Progenitor cell of endocrine pancreas (in vitro differentiated cells): ENCODE measurements at regions not wholly inside any gene's neighbourhood (a gene's known extent, or its start where the extent isn't known, plus 50 kb on each side); places are given as distances from the start of the nearest gene placed in this dataset.
A peak's percentile ranks its signal among the peaks of the same experiment; 100 is the strongest.

ENCODE experiments used
- DNase-seq: peaks from one replicate; pipeline ENCODE4 v3.0.0; 2021; ENCODE audit warnings: low spot score; ENCODE audit not compliant: unreplicated experiment
- H3K27ac Mint-ChIP-seq: 2 replicates; pipeline ENCODE4 v1.8.0; 2021; ENCODE audit warnings: mild to moderate bottlenecking, moderate library complexity, mixed read lengths
- H3K27me3 Mint-ChIP-seq: 2 replicates; pipeline ENCODE4 v1.8.0; 2021; ENCODE audit warnings: mixed read lengths
- H3K36me3 Mint-ChIP-seq: 2 replicates; pipeline ENCODE4 v1.8.0; 2022; ENCODE audit warnings: mixed read lengths; ENCODE audit not compliant: insufficient read depth
- H3K4me1 Mint-ChIP-seq: 2 replicates; pipeline ENCODE4 v1.8.0; 2021; ENCODE audit warnings: low read depth, mixed read lengths
- H3K4me3 Mint-ChIP-seq: 2 replicates; pipeline ENCODE4 v1.8.0; 2021; ENCODE audit warnings: low read depth, mild to moderate bottlenecking, moderate library complexity, mixed read lengths
- H3K9me3 Mint-ChIP-seq: 2 replicates; pipeline ENCODE4 v1.8.0; 2021; ENCODE audit warnings: low read depth, mixed read lengths
- TF ChIP-seq, protein P1 (sequence below): fragments of 200-600 bp; sonication (generic); IDR thresholded peaks from one replicate; pipeline ENCODE4 v1.5.0; 2021; ENCODE audit warnings: antibody characterized with exemption, mild to moderate bottlenecking; ENCODE audit not compliant: unreplicated experiment

DNA sequence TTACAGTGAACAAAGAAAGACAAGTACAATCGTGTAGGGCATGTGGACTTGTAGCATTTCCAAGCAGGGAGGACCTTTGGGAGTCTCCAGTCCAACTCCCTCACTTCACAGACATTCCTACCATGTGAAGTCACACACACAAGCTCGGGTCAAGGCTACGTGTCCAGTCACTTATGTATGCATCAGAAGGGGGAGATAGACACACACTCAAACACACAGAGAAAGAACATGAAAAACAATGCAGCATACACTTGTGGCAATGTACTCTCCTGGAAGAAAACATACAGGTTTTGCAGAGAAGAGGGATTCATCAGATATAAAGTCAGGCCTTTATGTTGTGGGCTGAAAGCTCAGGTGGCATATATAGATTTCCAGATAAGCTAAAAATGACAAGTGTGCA lies 136.1 kb upstream of the MID1 start:
- Mint-ChIP-seq H3K4me3 (no peak overlapping the region), H3K4me1 (peaks cover 20% of the 10 kb centered on the region), H3K27me3 (no peaks in the 10 kb centered on the region), H3K36me3 (no peaks in the 10 kb centered on the region), H3K27ac (peak overlapping the region; percentile 96), H3K9me3 (peaks cover 17% of the 10 kb centered on the region)
- TF ChIP-seq, protein P1, sequence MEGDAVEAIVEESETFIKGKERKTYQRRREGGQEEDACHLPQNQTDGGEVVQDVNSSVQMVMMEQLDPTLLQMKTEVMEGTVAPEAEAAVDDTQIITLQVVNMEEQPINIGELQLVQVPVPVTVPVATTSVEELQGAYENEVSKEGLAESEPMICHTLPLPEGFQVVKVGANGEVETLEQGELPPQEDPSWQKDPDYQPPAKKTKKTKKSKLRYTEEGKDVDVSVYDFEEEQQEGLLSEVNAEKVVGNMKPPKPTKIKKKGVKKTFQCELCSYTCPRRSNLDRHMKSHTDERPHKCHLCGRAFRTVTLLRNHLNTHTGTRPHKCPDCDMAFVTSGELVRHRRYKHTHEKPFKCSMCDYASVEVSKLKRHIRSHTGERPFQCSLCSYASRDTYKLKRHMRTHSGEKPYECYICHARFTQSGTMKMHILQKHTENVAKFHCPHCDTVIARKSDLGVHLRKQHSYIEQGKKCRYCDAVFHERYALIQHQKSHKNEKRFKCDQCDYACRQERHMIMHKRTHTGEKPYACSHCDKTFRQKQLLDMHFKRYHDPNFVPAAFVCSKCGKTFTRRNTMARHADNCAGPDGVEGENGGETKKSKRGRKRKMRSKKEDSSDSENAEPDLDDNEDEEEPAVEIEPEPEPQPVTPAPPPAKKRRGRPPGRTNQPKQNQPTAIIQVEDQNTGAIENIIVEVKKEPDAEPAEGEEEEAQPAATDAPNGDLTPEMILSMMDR = no peak
- DNase-seq = no peak

DNA sequence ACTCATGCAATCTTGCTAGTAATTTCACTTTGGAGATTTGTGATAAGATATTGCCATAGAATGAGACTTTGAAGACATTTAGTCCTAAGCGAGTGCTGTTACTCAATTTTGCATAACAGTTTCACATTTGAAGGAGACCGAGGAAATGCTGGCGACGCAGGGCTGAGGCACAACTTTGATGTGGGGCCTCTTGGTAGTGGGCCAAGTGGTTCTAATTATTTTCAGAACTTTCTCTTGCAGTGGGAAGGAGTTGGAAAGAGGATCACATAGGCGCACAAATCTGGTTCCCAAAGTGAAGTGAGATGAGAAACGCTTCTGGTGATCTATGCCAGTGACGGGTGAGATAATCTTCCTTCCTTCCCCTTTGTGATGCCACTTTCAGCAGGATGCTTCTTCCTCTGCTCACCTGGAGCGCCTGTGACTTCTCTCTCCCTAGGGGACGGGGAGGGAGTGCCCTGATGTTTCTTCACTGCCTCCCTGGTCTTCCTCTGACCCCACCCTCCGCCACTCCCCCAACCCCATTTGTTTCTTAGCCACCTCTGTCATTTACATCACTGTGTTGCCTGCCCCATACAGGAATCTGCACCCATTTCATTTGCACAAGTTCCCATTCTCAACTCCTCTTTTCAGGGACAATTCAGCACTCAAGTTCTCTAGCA lies 138.9 kb upstream of the MID1 start:
- H3K4me1 Mint-ChIP-seq = peaks cover 16% of the 10 kb centered on the region
- TF ChIP-seq, protein P1 = no peak
- H3K9me3 Mint-ChIP-seq = peaks cover 18% of the 10 kb centered on the region
- H3K27me3 Mint-ChIP-seq = no peaks in the 10 kb centered on the region
- H3K27ac Mint-ChIP-seq = no peak overlapping the region
- H3K36me3 Mint-ChIP-seq = peaks cover 2% of the 10 kb centered on the region
- no peak for DNase-seq
- no peak overlapping the region for H3K4me3 Mint-ChIP-seq

DNA sequence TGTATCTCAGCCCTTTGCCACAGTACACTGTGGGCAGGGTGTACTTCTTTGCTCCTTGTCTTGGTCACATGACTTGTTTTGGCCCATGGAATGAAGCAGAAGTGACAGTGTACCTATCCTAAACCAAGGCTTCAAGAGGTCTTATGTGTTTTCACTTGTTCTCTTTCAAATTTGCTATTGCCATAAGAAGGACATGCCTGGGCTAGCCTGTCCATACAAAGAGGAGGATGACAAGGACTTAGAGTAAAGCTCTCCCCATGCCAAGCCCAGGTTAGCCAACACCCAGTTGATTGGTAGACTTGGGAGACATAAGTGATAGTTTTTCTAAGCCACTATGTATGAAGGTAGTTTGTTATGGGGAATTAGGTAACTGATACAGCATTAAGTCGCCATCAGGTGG lies 141.1 kb upstream of the MID1 start:
- H3K27me3 Mint-ChIP-seq = no peaks in the 10 kb centered on the region
- no peak overlapping the region for H3K27ac Mint-ChIP-seq
- no peak for DNase-seq
- TF ChIP-seq, protein P1 = no peak
- H3K36me3 Mint-ChIP-seq = peaks cover 2% of the 10 kb centered on the region
- no peak overlapping the region for H3K4me3 Mint-ChIP-seq
- peaks cover 2% of the 10 kb centered on the region for H3K4me1 Mint-ChIP-seq
- H3K9me3 Mint-ChIP-seq = peaks cover 15% of the 10 kb centered on the region

DNA sequence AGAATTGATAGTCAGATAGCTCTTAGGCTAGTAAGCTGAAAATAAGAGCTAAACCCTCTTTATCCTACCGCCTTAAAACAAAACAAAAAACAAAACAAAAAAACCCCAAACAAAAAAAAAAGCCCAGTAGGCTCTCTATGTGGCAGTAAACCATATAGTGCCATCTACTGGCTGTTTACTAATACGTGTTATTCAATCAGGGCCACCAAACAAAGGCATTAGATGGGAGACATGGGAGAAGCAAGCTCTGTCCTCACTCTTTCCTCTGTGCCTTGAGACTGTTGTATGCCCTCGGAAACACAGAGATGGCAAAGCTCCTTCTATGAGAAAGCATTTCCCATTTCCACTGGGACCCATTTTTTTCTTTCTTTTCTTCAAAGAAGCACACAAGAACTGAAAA lies 148.8 kb upstream of the MID1 start:
- no peak for DNase-seq
- TF ChIP-seq, protein P1 = peak; percentile 49
- peaks cover 2% of the 10 kb centered on the region for H3K36me3 Mint-ChIP-seq
- peak overlapping the region; percentile 48 for H3K4me3 Mint-ChIP-seq
- H3K27ac Mint-ChIP-seq = peak overlapping the region; percentile 92
- H3K9me3 Mint-ChIP-seq = peaks cover 3% of the 10 kb centered on the region
- peaks cover 10% of the 10 kb centered on the region for H3K4me1 Mint-ChIP-seq
- no peaks in the 10 kb centered on the region for H3K27me3 Mint-ChIP-seq

DNA sequence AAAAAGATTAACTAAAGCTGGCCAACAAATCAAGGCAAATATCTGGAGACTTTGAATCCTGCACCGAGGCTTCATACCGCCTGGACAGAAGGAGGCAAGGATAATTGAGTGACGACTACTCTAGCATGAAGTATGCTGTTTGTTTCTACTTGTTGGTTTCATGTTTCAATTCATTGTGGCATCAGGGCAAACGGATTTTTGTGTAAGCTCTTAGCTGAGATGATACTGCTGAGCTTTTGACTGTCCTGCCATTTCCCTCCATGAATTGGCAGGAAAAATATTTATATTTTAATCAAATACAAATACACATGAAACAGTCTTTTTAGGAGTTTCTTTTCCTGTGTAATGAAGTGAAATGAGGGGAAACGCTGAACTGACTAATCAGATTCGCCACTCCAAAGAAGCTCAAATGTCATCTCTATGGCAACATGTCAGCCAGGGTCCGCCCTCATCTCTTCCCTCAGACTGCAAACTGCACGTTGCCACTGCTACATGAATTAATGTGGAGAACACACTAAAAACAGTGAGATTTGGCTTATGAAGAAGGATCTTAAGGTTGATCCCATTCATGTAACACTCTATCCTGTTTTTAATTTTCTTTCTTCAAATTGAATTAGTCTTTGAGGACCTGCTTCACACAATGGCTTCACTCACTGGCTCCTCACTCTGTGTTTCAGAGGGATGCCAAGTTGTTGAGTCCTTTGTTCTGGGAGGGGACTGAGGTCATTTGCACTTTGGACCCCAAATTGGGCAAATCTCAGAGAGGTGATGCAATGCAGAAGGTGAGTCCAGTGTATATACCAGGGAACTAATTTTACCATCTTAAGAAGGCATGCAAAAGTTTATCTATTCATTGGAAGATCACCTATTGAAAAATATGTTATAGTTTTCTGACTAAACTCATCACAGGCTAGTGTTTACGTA lies 149.6 kb upstream of the MID1 start:
- Mint-ChIP-seq H3K4me3 (peak overlapping the region; percentile 48), H3K4me1 (peaks cover 10% of the 10 kb centered on the region), H3K36me3 (peaks cover 2% of the 10 kb centered on the region), H3K9me3 (peaks cover 3% of the 10 kb centered on the region), H3K27me3 (no peaks in the 10 kb centered on the region), H3K27ac (peak overlapping the region; percentile 92)
- TF ChIP-seq, protein P1 = no peak
- no peak for DNase-seq
